LNCaP clone FGC (cell line): ENCODE measurements at regions not wholly inside any gene's neighbourhood (a gene's known extent, or its start where the extent isn't known, plus 50 kb on each side); places are given as distances from the start of the nearest gene placed in this dataset.

ENCODE experiments used
- DNase-seq: peaks from one replicate; pipeline ENCODE4 v3.0.0-alpha.2; 2011; ENCODE audit warnings: low read depth
- H3K4me3 ChIP-seq: 2 replicates; pipeline ENCODE4 v1.5.1; 2011; ENCODE audit warnings: mild to moderate bottlenecking, low read depth, low read length, control low read depth
- TF ChIP-seq, protein P1 (sequence below): IDR thresholded peaks from 2 replicates; pipeline ENCODE4 v1.5.1; 2012; ENCODE audit warnings: mild to moderate bottlenecking; ENCODE audit not compliant: control insufficient read depth, insufficient read depth; ENCODE audit errors: extremely low read depth

DNA sequence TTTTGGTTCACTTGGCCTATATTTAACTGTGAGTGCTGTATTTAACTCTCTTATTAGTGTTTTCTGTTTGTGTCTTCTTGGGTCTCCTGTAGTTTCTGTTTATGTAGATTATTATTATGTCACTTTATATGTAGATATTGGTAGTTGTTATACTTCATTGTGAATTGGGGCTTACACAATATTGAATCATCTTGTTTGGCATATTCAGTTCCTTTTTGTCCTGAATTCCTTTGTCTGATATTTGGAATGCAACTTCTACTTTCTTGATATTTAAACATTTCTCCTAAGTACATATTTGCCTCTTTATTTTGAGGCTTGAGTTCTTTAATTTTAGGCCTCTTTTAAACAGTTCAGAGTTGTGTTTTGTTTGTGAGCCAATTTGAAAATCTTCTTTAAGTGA, 544.8 kb upstream of the ADGRL3 start:
- TF ChIP-seq, protein P1, sequence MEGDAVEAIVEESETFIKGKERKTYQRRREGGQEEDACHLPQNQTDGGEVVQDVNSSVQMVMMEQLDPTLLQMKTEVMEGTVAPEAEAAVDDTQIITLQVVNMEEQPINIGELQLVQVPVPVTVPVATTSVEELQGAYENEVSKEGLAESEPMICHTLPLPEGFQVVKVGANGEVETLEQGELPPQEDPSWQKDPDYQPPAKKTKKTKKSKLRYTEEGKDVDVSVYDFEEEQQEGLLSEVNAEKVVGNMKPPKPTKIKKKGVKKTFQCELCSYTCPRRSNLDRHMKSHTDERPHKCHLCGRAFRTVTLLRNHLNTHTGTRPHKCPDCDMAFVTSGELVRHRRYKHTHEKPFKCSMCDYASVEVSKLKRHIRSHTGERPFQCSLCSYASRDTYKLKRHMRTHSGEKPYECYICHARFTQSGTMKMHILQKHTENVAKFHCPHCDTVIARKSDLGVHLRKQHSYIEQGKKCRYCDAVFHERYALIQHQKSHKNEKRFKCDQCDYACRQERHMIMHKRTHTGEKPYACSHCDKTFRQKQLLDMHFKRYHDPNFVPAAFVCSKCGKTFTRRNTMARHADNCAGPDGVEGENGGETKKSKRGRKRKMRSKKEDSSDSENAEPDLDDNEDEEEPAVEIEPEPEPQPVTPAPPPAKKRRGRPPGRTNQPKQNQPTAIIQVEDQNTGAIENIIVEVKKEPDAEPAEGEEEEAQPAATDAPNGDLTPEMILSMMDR = no peak
- DNase-seq = no peak
- no peak overlapping the region for H3K4me3 ChIP-seq

DNA sequence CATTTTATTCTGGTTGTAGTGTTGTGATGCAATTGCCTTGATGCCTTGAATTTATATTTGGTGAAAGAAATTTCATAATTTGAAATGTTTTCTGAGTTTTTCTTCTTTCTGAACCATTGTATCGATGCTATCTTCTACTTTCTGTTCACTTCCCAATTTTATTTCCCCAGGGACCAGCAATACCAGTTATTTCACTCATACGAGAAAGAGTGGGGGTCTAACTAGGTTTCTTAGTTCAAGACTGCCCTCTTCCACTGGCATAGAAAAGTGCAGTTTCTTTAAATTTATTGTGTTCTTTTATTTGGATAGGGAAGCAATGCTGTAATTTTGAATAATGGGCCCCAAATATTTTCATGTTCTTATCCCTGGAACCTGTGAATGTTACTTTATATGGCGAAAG, 544.0 kb upstream of the ADGRL3 start:
- no peak for DNase-seq
- TF ChIP-seq, protein P1 = 0 out of 2 replicates have a peak, but pooled peaks have one; percentile 8

DNA sequence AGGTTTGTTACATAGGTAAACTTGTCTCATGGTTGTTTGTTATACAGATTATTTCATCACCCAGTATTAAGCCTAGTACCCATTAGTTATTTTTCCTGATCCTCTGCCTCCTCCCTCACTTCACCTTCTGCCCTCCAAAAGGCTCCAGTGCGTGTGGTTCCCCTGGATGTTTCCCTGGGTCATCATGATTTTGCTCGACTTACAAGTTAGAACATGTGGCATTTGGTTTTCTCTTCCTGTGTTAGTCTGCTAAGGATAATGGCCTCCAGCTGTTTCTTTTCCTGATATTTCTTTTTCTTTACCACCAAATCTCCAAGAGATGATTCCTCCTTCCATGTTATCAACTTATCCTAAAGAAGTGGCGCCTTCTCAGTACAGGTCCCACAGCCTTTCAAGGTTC, 543.1 kb upstream of the ADGRL3 start:
- DNase-seq = no peak
- H3K4me3 ChIP-seq = no peak overlapping the region
- TF ChIP-seq, protein P1 = no peak

More for the DNA sequence above, 544.0 kb upstream of the ADGRL3 start:
- no peak overlapping the region for H3K4me3 ChIP-seq

DNA sequence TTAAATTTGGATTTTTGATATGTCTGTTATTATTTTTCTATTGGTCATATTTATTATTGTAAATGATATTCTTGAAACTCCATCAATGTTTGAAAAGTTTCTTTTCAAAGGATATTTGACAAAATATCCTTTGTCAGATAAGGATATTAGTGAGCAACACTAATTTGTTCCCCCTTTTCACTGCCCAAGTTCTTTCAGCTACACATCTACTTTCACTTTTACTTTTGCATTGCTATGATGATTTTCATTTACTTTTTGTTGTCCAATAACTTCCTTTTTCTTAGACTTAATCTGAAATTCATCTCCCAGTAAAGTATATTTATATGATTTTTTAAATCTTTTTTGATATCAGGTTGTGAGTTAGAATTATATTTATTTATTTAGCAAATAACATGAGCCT, 542.3 kb upstream of the ADGRL3 start:
- H3K4me3 ChIP-seq = no peak overlapping the region
- TF ChIP-seq, protein P1 = no peak
- no peak for DNase-seq

DNA sequence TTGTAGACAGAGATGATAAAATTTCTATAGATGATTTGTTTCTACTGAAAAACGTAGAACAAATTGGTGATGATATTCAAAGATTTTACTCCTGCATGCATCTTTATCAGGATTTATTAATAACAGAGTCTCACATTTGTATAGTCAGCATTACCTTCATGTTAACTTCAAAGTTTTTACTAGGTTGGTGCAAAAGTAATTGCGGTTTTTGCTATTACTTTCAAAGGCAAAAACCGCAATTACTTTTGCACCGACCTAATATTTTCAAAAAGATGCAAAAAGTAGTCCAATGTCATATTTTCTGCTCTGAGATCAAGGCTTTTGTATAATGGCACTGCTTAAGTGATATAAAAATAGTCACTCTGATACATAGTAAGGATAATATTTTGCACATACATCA, 536.4 kb upstream of the ADGRL3 start:
- H3K4me3 ChIP-seq = no peak overlapping the region
- no peak for DNase-seq
- TF ChIP-seq, protein P1 = no peak

DNA sequence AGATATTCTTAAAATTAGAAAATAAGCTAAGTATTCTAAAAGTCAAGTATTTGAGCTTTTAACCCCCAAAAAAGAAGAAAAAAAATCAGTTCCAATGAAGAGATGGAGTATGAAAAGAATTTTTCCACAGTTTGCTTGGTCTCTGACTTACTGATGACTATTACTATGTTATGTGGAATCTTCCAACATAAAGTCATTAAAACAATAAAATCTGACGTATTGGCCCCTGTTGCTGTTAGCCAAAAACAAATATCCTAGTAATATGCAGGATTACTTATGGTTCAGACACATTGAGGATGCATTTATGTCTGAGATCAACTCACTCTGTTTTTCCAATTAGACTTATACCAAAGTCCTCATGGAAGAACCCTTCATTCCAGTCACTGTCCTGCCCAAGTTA, 517.2 kb upstream of the ADGRL3 start:
- DNase-seq = no peak
- no peak overlapping the region for H3K4me3 ChIP-seq

DNA sequence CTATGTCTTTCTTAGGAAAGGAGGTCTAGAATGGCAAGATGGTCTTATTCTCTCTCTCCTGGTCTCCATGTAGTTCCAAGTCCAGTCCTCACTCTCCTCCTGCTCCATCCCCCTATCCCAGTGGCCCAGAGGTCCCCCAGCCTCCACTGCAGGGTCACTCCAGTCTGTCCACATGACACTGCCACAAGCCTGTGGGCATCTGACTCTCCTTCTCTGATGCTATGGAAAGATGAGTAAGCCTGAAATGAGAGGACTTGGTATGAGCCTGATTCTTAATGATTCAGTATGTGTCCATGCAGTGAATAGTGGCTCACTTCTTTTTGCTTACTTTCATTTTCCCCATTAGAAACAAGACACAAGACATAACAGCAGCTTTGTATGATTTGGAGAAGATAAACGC, 516.8 kb upstream of the ADGRL3 start:
- H3K4me3 ChIP-seq = no peak overlapping the region
- TF ChIP-seq, protein P1 = no peak
- DNase-seq = no peak

More for the DNA sequence above, 517.2 kb upstream of the ADGRL3 start:
- TF ChIP-seq, protein P1 = no peak
